GM19240 (cell line): ENCODE measurements at regions not wholly inside any gene's neighbourhood (a gene's known extent, or its start where the extent isn't known, plus 50 kb on each side); places are given as distances from the start of the nearest gene placed in this dataset.

Experiments used
- DNase-seq: peaks from one replicate; pipeline ENCODE4 v3.0.0; 2011; ENCODE audit warnings: low spot score; ENCODE audit not compliant: insufficient read length

DNA sequence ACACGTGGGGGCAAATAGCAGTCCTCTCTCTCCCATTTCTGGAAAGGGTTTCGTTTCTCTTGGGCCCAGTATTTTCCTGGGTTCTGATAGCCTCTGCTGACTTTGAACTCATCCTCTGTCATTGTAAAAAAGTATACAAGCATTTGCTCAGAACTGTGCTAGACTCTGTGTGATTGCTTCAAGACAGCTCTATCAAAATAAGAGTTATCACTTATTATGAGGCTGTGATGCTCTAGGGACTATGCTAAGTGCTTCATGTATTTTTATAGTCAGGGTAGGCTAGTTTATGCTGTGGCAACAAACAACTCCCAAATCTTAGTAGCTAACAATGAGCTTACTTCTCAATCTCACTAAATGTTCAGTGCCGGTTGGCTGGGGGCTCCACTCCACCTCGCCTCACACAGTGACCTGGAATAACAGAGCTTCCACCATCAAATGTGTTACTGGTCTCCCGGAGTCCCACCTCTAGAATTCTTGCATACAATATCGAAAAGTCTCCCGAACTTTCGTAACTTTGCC lies 110.8 kb upstream of the CDC42EP3 start:
- DNase-seq: no peak

GRCh38 chr2:37782721-37783371 lies 111.4 kb upstream of the CDC42EP3 start:
- DNase-seq: no peak

- DNase-seq: no peak
Measured at GRCh38 chr2:37783545-37783944, 112.1 kb upstream of the CDC42EP3 start.

DNA sequence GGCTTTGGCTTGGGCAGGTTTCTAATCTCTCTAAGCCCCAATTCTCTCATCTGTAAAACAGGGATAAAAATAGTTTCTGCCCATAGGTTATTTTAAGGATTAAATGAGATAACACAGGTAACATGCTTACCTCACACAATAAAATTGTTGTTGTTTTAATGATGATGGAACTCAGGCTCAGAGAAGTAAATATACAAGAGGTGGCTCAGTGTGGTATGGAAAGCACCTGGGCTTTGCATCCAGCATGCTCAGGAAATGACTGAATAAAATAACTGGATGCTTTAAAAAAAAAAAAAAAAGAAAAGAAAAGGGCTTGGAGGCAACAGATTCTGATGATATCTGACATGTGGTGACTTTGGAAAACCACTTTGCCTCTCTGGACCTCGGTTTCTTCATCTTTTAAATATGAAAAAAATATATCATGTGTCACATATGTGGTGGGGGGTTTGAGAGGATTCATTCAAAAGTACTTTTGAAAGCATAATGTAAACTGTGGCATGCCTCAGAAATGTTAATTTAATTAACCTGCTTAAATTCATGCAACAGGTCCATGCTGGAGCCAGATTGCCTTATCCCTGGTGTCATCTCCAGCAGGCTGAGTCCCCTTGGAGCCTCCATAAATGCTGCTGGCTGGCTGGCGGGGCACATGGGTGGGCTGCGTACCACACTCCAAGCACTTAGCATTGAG lies 112.8 kb upstream of the CDC42EP3 start:
- no peak for DNase-seq

DNA sequence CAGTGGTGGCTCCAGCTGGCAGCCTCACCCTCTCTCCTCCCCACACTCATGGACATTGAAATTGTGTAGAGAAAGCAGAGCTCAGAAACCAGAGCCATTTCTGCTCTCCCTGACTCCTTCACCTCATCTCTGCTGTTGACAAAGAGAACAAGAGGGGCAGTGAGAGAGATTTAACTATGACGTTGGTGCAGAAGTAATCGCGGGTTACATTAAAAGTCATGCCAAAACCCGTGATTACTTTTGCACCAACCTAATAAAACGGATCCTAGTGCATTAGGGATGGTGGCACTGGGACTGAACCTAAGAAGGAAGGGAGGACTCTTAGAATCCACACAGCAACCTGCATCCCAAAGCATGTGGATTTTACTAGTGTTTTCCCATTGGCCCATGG lies 113.3 kb upstream of the CDC42EP3 start:
- no peak for DNase-seq

GRCh38 chr2:37786191-37786698 lies 114.8 kb upstream of the CDC42EP3 start:
- no peak for DNase-seq

- DNase-seq: no peak
Measured at GRCh38 chr2:37786854-37787253, 115.4 kb upstream of the CDC42EP3 start.

GRCh38 chr2:37788602-37789209 lies 117.3 kb upstream of the CDC42EP3 start:
- no peak for DNase-seq

- no peak for DNase-seq
Measured at GRCh38 chr2:37790019-37790418, 118.6 kb upstream of the CDC42EP3 start.

DNA sequence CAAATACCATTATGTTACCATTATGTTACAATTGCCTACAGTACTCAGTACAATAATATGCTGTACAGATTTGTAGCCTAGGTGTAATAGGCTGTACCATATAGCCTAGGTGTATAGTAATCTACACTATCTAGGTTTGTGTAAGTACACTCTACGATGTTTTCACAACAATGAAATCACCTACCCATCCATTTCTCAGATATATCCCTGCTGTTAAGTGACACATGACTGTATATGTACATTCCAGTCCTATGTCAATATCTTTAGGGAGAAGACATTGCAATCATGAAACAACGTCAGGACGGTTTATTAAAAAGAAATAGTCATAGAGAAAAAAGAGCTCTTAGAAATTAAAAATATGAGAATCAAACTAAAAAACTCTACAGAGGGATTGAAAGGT lies 119.0 kb upstream of the CDC42EP3 start:
- DNase-seq: no peak

DNA sequence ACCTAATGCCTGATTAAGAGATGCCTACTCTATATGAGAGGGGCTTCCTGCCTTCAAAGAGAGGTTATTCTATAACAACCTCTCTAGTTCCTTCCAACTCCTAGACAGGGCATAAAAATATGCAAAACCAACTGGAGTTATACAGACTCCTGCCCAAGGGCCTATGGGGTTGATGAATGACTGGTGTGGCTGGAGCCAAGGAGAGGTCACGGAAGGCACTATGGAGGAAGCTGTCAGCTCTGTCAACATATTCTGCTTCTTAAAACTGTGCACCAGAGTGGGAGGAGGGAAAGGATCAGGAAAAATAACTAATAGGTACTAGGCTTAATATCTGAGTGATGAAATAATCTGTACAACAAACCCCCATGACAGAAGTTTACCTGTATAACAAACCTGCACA lies 120.9 kb upstream of the CDC42EP3 start:
- no peak for DNase-seq

- DNase-seq: no peak
Measured at GRCh38 chr2:37793004-37793403, 121.6 kb upstream of the CDC42EP3 start.

GRCh38 chr2:37794717-37795116 lies 123.3 kb upstream of the CDC42EP3 start:
- DNase-seq: no peak

DNA sequence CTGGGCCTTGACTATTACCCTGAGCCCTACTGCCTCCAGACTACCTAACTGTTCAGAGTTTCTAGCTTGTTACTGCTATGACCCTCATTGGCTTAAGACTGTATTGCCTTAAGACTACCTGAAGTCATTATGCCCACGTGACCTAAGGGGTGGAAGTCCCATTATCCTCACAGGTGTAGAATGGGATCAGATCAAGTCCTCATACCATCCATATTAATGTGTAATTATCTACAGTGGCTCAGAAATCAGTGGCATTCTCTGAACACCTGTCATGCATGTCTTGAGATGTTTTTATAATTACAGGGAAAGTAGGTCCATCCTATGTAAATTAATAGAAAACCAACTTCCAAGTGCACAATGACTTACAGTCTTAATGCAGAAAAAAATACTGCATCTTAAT lies 124.0 kb upstream of the CDC42EP3 start:
- no peak for DNase-seq

- no peak for DNase-seq
Measured at GRCh38 chr2:37795938-37796337, 124.5 kb upstream of the CDC42EP3 start.

DNA sequence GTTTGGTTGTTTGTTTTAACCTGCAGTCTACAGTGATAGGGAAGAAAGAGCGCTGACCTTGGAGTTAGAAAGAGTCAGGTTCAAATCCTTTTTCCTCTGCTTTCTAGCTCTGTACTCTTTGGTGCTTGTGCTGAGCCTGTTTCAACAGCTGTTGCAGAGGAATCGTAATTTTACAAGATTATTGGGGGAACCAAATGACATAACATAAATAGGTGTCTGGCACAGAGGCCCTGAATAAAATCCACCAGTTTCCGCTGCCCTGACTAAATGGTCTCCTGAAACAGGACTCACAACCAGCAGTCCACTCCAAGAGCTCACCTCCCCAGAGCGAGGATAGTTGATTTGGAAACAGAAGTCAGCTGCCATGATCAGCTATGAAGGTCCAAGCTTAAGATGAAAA lies 125.0 kb upstream of the CDC42EP3 start:
- no peak for DNase-seq

DNA sequence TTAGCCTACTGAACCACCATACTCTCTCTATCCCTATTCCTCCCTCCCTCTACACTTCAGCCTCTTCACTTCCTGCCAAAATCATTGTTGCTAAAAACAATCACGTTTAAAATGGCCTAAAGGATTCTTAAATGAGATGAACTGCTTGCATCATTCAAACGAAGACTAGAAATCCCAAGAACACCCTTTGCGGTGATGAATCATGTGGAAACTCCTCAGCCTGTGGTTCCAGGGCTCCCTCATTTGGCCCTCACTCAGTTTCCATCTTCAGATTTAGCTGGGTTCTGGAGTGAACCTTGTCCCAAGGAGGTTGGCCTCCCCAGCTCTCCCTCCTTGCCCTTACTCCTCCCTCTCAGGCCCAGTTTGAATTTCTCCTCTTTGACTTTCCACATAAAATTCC lies 125.6 kb upstream of the CDC42EP3 start:
- DNase-seq: no peak

GRCh38 chr2:37798315-37799005 lies 126.6 kb upstream of the RMDN2 start:
- DNase-seq: no peak

DNA sequence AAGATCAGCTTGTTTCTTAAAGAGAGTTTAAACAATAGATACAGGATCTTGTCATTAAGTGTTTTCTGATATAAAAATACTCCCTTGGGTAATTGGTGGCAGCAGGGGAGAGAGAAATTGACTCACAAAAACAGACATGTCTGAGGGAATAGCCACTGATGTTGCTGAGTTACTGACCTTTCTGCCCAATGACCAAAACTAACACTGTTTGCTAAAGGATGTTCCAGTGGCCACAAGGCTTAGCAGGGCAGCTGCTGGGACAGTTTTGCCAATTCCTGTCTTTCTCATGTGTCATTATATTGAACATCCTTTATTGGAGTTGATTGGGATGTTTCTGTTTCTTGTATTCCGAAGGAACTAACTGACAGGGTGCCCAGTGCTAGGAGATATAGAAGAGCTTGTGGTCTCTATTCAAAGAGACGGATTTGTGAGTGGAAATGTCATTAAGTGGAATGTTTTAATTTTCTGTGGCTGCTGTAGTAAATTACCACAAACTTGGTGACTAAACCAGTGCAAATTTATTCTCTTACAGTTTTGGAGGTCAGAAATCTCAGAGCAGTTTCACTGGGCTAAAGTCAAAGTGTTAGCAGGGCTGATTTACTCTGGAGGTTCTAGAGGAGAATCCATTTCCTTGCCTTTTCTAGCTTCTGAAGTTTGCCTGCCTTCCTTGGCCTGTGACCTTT lies 124.8 kb upstream of the RMDN2 start:
- no peak for DNase-seq

- no peak for DNase-seq
Measured at GRCh38 chr2:37802211-37802752, 122.8 kb upstream of the RMDN2 start.

DNA sequence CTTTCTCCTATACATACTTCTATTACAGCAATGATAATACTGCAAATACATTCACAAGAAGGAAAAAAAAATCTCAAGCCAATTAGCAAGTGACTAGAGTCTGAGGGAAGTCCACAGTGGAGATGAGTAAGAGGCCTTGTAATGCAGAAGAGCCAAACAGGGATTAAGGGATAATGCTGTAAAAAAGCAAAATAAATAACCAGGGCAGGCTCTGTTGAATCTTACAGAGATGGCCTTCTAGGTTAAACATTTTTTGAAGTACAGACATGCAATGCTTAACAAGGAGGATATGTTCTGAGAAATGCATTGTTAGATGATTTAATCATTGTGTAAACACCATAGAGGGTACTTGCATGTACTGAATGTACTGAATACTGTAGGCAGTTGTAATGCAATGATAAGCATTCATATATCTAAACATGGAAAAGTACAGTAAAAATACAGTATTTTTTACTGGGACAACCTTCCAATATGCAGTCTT lies 122.1 kb upstream of the RMDN2 start:
- DNase-seq: no peak
